NCI-H2107 treated with DMSO at 0.1 percent for 48 hours (cell line): ENCODE measurements at regions not wholly inside any gene's neighbourhood (a gene's known extent, or its start where the extent isn't known, plus 50 kb on each side); places are given as distances from the start of the nearest gene placed in this dataset.
A peak's percentile ranks its signal among the peaks of the same experiment; 100 is the strongest.

Source experiments
- DNase-seq: peaks from one replicate; lab custom pipeline; 2025; ENCODE audit not compliant: unreplicated experiment; lab: John Stamatoyannopoulos, UW

DNA sequence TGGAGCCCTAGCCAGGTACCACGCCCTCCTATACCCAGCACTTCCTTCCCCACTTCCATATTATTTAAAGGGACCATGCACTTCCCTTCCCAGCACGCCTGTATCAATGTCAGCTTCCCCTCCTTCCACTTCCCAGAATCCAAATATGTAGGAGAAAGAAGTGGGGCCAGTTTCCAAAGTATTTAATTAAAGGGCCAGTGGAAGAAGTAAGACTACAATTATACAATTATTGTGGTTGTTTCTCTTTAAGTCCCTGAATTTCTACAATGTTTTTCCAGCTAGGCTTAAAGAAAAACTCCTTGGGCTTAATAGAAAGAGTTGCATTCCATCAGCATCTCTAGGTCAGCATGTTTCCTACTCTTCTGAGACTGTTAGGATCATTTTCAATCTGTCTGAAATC is 515.8 kb downstream of the PREX1 start:
- DNase-seq, result no peak

DNA sequence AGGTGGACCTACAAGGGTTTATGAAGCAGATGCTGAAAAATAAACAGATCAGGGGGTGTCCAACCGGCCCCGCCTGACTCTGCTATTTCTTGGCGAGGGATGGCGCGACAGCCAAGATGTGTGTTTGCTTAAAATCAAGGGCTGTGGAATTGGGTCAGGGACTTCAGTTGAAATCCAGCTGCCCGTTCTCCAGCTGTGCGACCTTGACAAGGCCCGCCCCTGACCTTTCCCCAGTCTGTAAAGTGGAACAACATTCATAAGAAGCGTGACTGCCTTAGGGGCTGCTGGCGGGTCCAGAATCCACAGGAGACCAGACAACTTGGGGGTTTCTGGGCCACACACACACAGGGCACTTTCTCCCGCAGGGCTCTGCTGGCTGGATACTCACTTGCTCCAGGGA is 517.5 kb downstream of the PREX1 start:
- no peak for DNase-seq

DNA sequence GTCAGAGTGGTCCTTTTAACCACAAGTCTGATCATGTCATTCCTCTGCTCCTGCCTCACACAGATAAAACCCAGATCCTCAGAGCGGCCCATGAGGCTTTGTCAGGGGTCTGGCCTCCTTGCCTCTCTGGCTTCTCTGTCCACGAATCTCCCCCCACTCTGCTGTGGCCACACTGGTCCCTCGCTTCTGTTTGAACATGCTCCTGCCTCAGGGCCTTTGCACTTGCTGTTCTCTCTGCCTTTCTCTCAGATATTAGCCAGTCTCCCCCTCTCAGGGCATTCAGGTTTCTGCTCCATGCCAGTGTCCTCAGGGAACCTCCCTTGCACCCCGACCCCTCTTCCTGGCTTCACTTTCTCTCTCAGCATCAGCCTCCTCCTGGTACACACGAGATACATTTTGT is 518.5 kb downstream of the PREX1 start:
- DNase-seq, result no peak

DNA sequence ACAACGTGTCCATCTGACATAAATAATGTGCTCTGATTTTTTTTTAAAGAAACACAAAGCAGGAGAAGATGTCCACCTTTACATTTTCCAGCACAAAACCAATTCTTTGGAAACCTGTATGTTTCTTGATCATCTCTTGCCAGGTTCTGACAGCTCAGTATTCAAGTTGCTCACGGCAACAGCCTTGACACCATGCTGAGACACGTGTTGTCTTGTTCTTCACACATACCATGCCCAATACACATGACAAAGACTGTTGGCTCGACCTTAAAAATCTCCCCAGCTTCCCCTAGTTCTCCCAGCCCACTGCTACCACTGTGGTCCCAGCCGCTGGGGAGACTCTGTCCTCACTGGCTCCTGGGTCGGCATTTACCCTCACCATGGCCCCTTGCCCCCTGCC is 518.9 kb downstream of the PREX1 start:
- no peak for DNase-seq

DNA sequence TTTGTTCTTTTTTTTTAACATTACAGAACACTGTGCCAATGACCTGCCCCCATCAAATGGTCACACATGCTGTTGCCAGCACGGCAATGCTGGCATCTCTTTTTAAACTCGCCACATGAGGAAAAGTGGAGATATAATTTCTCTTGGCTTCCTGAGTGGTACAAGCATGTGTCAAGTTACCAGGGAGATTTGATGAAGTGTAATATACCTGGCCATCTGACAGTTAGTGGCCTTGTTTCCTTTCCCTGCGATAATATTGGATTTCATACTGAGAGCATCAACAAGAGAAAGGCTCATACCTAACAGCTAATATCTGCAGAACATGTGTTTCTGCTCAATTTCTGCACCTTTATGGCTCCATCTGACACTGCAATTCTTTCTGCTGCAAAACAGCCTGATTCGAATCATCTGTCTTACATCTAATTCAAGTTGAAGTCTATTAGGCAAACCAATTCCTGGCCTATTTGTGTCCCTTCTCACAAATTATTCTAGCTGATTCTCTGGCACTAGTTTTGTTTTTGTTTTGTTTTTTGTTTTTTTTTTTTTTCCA is 519.5 kb downstream of the PREX1 start:
- peak; percentile 19 for DNase-seq

DNA sequence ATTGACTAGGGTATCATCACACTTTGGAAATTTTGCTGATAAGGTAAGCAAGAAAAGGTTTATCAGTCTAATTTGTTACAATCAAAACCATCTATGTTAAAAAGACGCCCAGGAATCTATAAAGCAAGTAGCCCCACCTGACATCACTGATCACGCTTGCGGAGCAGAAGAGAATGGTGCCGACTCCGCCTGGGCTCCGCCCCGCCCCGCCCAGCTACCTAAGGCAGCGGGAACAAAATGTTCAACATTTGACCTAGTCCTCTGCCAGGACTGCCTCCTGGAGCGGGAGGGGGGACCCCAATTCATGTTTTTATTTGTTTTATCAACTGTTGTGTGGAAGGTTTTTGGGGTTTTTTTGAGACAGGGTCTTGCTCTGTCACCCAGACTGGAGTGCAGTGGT is 520.5 kb downstream of the PREX1 start:
- no peak for DNase-seq

DNA sequence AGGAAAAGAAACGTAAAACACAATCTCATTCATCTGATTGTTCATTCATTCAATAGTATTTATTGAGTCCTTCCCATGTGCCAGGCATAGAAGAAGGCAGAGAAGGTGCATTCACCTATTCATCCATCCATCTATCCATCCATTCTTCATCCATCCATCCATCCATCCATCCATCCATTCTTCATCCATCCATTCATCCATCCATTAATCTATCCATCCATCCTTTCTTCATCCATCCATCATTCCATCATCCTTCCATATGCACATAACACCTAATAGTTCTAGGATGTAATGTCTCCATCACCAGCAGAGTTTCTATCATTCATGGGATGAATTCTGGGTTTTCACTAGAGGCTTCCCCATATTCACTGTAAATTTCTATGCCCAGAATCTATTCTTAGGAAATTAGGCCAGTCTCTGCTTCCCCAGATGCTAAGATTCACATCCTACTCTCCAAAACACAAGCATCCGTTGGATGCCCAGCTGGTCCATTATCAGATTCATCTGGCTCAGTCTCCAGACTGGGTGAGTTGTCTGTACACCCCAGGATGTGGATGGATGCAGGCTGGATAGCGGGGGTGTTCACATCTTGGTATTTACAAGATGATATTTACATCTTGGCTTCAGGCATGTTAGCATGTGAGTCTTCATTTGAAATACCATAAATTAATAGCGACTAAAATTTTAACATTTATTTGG is 517.7 kb upstream of the SULF2 start:
- DNase-seq, result no peak

DNA sequence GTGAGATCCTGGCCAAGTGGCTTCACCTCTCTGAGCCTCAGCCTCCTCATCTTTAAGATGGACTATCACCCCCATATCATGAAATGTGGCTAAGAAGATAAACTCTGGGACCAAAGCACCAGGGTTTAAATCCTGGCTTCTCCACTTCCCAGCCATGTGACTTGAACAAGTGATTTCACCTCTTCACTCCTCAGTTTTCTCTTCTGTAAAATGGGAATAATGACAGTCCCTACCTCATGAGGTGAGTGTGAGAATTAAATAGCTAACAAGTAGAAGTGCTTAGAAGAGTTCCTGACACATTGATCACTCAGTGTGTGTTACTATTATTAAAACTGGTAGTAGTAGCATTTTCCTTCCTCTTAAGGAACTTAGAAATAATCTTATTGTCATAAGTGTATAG is 516.9 kb upstream of the SULF2 start:
- no peak for DNase-seq

DNA sequence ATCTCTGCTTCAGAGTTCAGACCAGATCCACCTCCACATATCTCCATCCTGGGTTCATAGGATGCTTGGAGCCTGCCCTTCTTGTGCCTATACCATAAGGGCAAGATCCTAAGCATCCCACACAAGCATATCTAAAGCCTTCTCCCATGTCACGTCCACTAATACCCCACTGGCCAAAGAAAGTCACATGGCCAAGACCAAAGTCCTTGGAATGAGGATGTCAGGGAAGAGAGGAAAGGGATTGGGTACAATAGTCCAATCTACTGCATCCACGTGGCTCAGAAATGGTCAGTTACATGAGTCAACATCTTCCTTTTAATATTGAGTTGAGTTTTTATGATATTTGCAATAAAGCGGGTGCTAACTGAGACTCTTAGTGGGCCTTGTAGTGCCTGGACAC is 515.9 kb upstream of the SULF2 start:
- DNase-seq, result no peak

DNA sequence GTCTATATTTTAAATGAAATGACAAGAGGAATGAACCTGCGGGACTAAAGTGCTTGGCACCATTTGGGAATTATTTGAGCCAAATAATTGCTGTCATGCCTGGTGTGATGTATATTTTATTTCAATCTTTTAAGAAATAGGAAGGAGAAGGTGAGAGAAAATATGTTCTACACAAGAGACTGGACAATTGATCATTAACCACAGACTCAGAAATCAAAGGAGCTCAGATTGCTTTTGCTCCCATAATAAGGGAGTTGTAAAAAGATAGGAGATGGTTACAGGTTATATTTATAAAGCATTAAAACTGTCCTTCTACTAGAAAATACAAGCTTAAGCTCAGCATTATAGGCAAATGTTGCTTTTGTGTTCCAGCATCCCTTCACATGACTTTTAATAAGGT is 515.2 kb upstream of the SULF2 start:
- DNase-seq, result no peak

DNA sequence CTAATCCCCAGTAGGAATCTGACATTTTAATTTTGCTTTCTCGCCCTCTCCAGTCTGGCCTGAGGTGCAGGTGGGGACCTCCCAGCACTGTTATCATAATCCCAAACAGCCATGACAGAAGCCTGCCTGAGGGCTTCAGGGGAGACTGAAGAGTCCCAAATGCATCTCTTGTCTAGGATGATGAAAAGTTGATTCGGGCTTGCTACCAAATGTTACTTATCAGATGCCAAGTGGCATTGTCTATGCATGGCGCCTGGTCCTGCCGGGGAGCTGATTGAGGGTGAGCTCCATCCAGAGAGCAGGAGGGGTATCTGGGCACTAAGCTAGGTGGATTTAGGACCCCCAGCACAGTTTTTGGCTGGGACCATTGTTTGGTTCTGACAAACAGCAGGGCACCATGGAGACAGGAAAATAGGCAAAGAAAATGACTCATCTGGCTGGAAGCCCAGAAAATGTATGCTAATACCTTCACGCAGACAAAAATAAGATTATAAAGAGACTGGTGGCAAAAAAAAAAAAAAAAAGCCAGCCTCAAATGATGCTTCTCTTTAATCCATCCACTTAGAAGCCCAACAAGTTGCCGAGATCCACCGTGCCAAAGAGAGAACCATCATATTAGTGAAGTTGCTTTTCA is 513.7 kb upstream of the SULF2 start:
- DNase-seq, result peak; percentile 71

DNA sequence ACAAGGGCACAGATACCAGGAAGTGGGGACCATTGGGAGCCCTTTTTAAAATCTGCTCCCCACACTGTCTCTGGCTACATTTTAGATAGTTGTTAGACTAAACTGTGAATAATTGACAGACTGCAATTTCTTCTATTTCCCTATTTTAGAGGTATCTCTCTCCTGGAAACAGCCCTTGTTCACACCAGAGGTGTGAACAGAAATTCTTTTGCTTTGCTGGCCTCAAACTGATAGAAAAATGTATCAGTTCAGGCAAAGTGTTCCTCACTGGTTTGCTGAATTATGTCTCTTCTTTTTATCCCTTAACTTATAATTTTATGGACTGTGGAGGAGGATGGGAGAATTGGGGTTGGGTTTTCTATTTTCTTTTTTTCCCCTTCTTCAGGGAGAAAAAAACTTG is 513.2 kb upstream of the SULF2 start:
- DNase-seq, result no peak

DNA sequence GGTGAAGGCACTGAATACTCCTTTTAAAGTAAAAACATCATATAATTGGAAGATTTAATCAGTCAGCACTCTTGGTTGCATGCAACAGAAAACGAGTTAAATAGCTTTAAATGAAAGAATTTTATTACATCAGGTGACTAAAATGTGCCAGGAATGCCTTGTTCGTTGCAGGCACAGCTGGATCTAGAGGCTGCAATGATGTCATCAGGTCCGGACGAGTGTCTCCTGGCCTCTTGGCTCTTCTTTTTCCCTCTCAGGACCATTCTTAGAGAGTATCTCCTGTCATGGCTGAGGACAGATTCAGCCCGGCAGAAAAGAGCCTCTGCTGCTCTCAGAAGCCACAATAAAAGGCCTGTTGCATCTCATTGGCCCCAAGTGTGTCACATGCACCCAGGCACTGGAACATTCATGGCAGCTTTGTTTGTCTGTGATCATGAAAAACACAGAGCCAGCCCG is 510.7 kb upstream of the SULF2 start:
- no peak for DNase-seq

DNA sequence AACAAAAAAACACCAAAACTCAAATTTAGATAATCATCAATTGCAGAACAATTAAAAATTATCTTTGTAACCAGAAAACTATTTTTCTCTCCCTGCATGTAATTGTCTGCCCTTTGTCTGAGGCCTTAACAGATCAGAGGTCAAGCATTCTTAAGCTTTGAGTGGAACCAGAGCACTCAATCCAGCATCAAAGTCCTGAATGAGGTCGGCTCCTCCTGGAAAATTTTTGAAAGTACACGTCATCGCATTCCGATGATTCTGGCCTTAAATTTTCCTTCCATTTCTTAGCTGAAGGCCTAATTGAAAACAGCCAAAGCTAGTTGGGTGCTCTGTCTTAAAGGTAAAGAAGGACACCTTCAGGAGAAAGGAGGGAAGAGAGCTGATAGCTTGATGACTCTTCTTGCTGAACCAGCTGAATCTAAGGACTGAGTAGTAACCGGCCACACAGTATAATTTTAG is 510.2 kb upstream of the SULF2 start:
- DNase-seq, result no peak

DNA sequence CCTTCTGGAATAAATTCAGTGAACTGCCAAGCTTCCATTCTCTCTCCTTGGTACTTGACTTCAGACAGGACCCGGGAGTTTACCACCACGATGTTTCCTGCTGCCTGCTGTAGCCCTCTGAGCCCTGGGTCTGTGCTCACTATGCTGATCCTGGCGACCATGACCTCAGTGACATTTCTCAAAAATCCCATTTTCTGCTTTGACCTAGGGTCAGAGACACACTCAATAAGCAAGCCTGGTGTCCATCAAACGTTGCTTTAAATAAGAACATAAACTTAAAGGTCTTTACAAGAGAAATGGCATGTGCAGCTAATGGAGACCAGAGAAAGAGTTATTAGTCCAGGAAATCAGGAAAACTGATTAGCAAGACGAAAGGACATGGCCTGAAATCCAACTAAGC is 509.7 kb upstream of the SULF2 start:
- DNase-seq, result no peak

DNA sequence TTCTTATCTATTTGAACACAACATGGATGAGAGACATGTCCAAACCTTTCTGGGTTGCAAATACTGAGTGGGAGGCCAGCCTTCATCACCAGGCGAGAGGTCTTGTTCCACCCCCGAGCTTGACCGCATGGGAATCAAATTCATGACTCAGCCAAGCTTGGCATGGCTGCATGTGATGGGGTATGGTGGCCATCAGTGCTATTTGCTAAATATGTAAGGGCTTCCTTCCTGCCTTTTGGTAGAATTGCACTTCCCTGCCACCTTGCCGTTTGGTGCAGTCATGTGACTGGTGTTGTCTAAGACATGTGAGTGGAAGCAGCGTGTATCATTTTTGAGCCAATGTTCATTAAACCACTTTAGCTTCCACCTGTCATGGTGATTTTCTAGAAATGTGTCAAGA is 508.9 kb upstream of the SULF2 start:
- no peak for DNase-seq

DNA sequence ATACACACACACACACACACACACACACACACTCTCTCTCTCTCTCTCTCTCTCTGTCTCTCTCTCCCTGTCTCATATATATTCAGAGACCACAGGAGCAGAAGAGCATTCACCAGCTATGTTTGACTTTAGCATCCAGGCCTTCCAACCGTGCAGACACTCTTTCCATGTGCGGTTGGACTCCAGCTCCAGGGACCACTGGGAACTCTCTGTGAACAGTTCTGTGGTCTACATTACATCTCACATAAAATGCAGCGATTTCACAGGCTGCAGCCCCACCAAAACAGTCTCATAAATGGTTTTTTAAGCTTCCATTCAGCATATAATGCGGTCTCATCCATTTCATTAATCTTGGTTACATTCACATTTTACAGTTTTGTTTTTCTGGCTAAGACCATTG is 508.4 kb upstream of the SULF2 start:
- no peak for DNase-seq

DNA sequence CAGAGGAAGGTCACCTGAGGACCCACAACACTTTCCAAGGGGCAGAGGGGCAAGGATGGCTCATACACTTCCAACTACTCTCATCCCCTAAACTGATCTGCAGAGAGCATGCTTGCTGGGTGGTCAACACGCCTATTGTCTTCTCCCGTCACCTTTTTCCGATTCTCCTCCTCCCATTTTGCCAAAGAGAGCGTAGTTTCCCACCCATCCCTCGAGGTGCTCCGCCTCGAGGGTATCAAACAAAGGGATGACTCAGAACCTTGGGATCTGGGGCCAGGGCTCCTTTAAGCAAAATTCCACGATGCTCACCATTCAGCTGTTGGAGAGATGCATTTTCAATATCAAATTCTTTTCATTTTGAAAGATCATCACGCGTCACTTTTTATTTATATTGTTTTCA is 507.5 kb upstream of the SULF2 start:
- no peak for DNase-seq

DNA sequence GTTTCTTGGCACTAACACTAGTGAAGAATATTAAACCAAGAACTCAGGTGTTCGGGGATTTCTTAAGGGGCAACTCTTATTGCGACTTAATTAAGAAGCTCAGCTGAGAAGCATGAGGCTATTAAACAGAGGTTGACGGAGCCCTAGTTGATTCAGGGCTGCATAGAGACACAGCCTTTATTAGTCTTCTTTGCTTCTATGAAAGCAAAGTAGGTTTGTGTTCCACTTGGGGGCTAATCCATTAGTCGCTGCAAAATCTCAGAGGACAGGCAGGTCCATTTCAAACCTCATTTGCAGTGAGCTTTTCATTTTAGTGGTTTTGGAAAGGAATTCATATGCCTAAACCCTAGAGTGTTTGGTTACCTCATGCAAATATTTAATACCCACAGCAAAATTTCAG is 506.6 kb upstream of the SULF2 start:
- no peak for DNase-seq

DNA sequence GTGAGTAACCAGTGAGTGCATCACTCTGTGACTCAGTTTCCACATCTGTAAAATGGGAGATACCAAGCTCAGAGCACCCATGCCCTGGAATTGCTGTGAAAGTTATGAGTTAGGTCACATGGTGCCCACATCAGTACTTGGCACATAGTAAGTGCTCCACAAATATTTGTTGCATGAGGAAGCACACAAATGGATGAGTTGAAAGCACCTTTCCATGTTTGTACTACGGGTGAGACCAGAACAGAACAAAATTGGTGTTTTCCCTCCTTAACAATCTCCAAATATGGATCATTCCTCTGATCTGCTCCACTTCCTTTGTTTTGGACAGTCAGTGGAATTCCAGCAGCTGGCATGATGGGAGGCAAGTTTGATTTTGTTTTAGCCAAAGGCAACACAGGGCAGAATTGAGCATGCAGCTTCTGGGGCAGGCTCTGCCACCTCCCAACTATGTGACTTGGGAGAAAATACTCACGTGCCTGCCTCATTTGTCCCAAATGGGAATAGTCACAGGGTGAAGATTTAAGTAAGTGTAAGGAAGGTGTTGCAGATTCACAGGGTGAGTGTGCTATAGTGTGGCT is 503.7 kb upstream of the SULF2 start:
- DNase-seq, result no peak

DNA sequence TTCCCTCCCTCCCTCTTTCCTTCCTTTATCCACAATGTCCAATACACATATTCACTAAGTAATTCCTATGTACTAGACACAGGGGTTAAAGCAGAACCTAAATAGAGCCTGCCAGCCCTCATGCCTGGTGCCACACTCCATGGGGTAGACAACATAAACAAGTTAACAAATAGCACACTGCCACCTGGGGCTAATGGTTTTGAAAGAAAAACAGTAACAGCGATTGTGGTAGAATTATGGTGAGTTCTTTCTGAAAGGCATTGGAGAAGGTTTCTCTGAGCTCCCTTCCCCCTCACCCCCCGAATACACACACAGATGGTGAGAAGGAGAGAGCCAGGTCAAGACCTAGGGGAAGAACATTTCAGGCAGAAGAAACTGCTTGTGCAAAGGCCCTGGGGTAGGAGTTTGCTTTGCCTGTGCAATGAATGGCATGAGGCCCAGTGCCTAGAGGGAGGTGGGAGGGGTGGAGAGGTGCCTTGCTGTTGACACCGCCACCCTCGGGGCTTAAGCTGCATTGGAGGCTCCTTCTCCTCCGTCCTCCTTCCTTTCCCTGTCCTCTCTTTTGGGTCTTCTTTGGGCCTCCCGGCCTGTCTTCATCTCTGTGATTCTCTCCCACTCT is 502.4 kb upstream of the SULF2 start:
- DNase-seq, result peak; percentile 13

DNA sequence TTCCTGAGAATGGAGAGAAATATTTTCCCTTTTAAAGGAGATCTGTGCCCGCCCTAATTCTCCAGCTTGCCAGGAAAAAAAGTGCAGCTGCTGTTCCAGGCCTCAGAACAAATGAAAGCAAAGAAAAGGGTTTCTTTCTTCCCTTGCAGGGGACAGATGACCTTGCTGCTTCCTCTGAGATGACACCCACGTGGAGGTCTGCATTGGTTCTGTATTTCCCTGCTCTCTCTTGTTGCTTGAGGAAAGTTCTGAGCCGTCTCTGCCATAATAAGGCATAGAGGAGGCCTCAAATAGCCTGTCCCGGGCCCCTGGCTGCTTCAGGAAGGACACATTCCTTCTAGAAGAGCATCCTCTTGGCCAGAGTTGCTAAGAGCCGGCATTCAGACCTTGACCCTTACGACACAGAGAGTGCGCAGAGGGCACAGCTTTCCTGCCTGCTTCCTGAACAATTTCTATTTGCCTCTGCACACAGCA is 501.8 kb upstream of the SULF2 start:
- DNase-seq, result no peak
